ENCODE measurements at regions not wholly inside any gene's neighbourhood (a gene's known extent, or its start where the extent isn't known, plus 50 kb on each side); places are given as distances from the start of the nearest gene placed in this dataset.

GRCh38 chr6:79777713-79778579, 146.8 kb downstream of the SH3BGRL2 start:
- DNase-seq (ENCODE audit: extremely low read depth in 1 of 2, low read depth in 1 of 2): peak; percentile 67 to 76

GRCh38 chr6:79776076-79776475, 144.9 kb downstream of the SH3BGRL2 start:
- DNase-seq (ENCODE audit: extremely low read depth in 1 of 2, low read depth in 1 of 2): no peak

GRCh38 chr6:79775222-79775621, 144.1 kb downstream of the SH3BGRL2 start:
- DNase-seq (ENCODE audit: extremely low read depth in 1 of 2, low read depth in 1 of 2): no peak

GRCh38 chr6:79764747-79765146, 133.6 kb downstream of the SH3BGRL2 start:
- no peak for DNase-seq (ENCODE audit: extremely low read depth in 1 of 2, low read depth in 1 of 2)

- no peak for DNase-seq (ENCODE audit: extremely low read depth in 1 of 2, low read depth in 1 of 2)
These were observed 132.2 kb downstream of the SH3BGRL2 start for GRCh38 chr6:79763301-79763700.

GRCh38 chr6:79762370-79762769, 131.2 kb downstream of the SH3BGRL2 start:
- no peak for DNase-seq (ENCODE audit: extremely low read depth in 1 of 2, low read depth in 1 of 2)

GRCh38 chr6:79756496-79756895, 125.4 kb downstream of the SH3BGRL2 start:
- no peak for DNase-seq (ENCODE audit: extremely low read depth in 1 of 2, low read depth in 1 of 2)

- DNase-seq (ENCODE audit: extremely low read depth in 1 of 2, low read depth in 1 of 2): no peak
These were observed 124.8 kb downstream of the SH3BGRL2 start for GRCh38 chr6:79755967-79756366.
